KMS-11 (cell line): ENCODE measurements at regions not wholly inside any gene's neighbourhood (a gene's known extent, or its start where the extent isn't known, plus 50 kb on each side); places are given as distances from the start of the nearest gene placed in this dataset.
"Not testable (repeated sequence)": the region's sequence is repeated elsewhere in the genome, so short reads cannot be mapped to it uniquely, and the experiment has no call there.

Experiments used
- H2AFZ ChIP-seq: fragments of 200-600 bp; sonication (generic); 2 replicates; pipeline ENCODE4 v1.6.1; 2016; ENCODE audit warnings: antibody characterized with exemption, mixed run types, low read depth
- H3K27ac ChIP-seq: fragments of 200-600 bp; sonication (generic); 2 replicates; pipeline ENCODE4 v1.6.1; 2016; ENCODE audit warnings: mild to moderate bottlenecking, mixed run types
- H3K27me3 ChIP-seq: fragments of 200-600 bp; sonication (generic); 2 replicates; pipeline ENCODE4 v1.6.1; 2017; ENCODE audit warnings: mild to moderate bottlenecking, low read depth, mixed run types, moderate library complexity; ENCODE audit not compliant: insufficient read depth
- H3K36me3 ChIP-seq: fragments of 200-600 bp; sonication (generic); 2 replicates; pipeline ENCODE4 v1.6.1; 2017; ENCODE audit warnings: mild to moderate bottlenecking, mixed run types; ENCODE audit not compliant: insufficient read depth
- H3K4me1 ChIP-seq: fragments of 200-600 bp; sonication (generic); 2 replicates; pipeline ENCODE4 v1.6.1; 2016; ENCODE audit warnings: mild to moderate bottlenecking, low read depth, mixed run types; ENCODE audit not compliant: poor library complexity, severe bottlenecking
- H3K4me2 ChIP-seq: fragments of 200-600 bp; sonication (generic); 2 replicates; pipeline ENCODE4 v1.7.0; 2016; ENCODE audit warnings: mild to moderate bottlenecking, mixed run types
- H3K4me3 ChIP-seq: fragments of 200-600 bp; sonication (generic); IDR thresholded peaks from 2 replicates; pipeline ENCODE4 v1.6.1; 2017; ENCODE audit warnings: low read depth, low read length, mixed read lengths; ENCODE audit not compliant: insufficient read depth
- H3K79me2 ChIP-seq: fragments of 200-600 bp; sonication (generic); 2 replicates; pipeline ENCODE4 v1.6.1; 2016; ENCODE audit warnings: low read depth, mixed run types; ENCODE audit not compliant: insufficient read depth
- H3K9ac ChIP-seq: fragments of 200-600 bp; sonication (generic); 2 replicates; pipeline ENCODE4 v1.6.1; 2016; ENCODE audit warnings: mild to moderate bottlenecking, mixed run types
- H4K20me1 ChIP-seq: fragments of 200-600 bp; sonication (generic); 2 replicates; pipeline ENCODE4 v1.6.1; 2016; ENCODE audit warnings: mild to moderate bottlenecking, mixed run types; ENCODE audit not compliant: insufficient read depth
- TF ChIP-seq, protein P1 (sequence below): fragments of 200-600 bp; sonication (generic); conservative IDR thresholded peaks from 2 replicates; pipeline ENCODE4 v1.6.1; 2017; ENCODE audit warnings: low read depth, mild to moderate bottlenecking, antibody characterized with exemption, low read length, moderate library complexity, mixed read lengths

GRCh38 chr3:147089286-147089685 is 317.1 kb downstream of the ZIC4 start:
- Histone ChIP-seq H3K4me2 (no peak overlapping the region), H3K27me3 (no peaks in the 10 kb centered on the region), H3K4me1 (no peaks in the 10 kb centered on the region), H3K36me3 (no peaks in the 10 kb centered on the region), H4K20me1 (no peaks in the 10 kb centered on the region), H3K9ac (no peak overlapping the region), H3K79me2 (no peaks in the 10 kb centered on the region), H3K4me3 (no peak overlapping the region), H2AFZ (no peak overlapping the region), H3K27ac (no peak overlapping the region)
- TF ChIP-seq, protein P1, sequence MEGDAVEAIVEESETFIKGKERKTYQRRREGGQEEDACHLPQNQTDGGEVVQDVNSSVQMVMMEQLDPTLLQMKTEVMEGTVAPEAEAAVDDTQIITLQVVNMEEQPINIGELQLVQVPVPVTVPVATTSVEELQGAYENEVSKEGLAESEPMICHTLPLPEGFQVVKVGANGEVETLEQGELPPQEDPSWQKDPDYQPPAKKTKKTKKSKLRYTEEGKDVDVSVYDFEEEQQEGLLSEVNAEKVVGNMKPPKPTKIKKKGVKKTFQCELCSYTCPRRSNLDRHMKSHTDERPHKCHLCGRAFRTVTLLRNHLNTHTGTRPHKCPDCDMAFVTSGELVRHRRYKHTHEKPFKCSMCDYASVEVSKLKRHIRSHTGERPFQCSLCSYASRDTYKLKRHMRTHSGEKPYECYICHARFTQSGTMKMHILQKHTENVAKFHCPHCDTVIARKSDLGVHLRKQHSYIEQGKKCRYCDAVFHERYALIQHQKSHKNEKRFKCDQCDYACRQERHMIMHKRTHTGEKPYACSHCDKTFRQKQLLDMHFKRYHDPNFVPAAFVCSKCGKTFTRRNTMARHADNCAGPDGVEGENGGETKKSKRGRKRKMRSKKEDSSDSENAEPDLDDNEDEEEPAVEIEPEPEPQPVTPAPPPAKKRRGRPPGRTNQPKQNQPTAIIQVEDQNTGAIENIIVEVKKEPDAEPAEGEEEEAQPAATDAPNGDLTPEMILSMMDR: no peak

GRCh38 chr3:147059500-147059899 is 346.8 kb downstream of the ZIC4 start:
- not testable (repeated sequence) for H3K27ac ChIP-seq, H3K9ac ChIP-seq, H3K27me3 ChIP-seq, H4K20me1 ChIP-seq, H3K4me3 ChIP-seq, H3K4me2 ChIP-seq, H3K36me3 ChIP-seq, H3K79me2 ChIP-seq, H2AFZ ChIP-seq, H3K4me1 ChIP-seq

DNA sequence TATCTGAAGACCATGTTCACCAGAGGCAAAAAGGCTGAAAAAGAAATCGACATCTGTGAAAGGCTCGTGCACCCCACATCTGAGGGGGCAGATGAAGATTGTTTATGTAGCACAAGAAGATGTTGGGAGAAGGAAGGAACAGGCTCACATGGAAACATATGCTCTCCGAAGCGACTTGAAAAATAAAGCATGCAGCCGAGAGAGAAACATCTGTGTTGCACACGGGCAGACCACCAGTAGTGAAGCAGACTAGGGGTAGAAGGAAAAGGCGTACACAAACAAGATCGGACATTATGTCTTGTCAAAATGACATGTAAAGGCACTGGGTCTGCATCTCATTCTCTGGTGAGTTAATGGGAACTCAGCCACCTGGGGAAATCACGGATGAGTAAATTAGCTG is 356.5 kb downstream of the ZIC4 start:
- no peaks in the 10 kb centered on the region for H3K4me1 ChIP-seq
- no peak overlapping the region for H3K4me3 ChIP-seq
- no peaks in the 10 kb centered on the region for H3K36me3 ChIP-seq
- H2AFZ ChIP-seq: no peak overlapping the region
- H4K20me1 ChIP-seq: no peaks in the 10 kb centered on the region
- no peaks in the 10 kb centered on the region for H3K27me3 ChIP-seq
- H3K9ac ChIP-seq: no peak overlapping the region
- H3K4me2 ChIP-seq: no peak overlapping the region
- H3K79me2 ChIP-seq: no peaks in the 10 kb centered on the region
- no peak overlapping the region for H3K27ac ChIP-seq
- TF ChIP-seq, protein P1: no peak

DNA sequence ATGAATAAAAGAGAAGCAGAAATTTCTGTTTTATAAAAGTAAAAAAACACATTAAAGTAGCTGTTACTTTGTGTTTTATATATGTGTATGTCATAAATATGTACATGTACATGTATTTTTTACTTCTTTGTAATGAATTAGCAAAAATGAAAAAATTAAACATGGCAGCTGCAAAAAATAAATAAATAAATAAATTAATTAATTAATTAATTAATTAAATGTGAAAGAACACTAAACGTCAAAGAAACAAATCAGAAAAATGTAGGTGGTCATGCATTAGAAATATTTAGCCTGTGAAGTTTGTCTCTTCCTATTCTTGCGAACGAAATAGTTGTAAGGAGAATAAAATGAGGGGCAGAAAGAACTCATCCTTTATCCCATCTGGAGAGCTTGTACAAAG is 357.0 kb downstream of the ZIC4 start:
- Histone ChIP-seq H3K27me3 (no peaks in the 10 kb centered on the region), H3K4me3 (no peak overlapping the region), H3K9ac (no peak overlapping the region), H3K27ac (no peak overlapping the region), H3K79me2 (no peaks in the 10 kb centered on the region), H3K4me1 (no peaks in the 10 kb centered on the region), H4K20me1 (no peaks in the 10 kb centered on the region), H3K36me3 (no peaks in the 10 kb centered on the region), H3K4me2 (no peak overlapping the region), H2AFZ (no peak overlapping the region)
- TF ChIP-seq, protein P1: no peak

- H3K36me3 ChIP-seq: no peaks in the 10 kb centered on the region
- H3K4me3 ChIP-seq: no peak overlapping the region
- H3K4me2 ChIP-seq: no peak overlapping the region
- H3K9ac ChIP-seq: no peak overlapping the region
- no peaks in the 10 kb centered on the region for H3K4me1 ChIP-seq
- no peaks in the 10 kb centered on the region for H4K20me1 ChIP-seq
- no peaks in the 10 kb centered on the region for H3K79me2 ChIP-seq
- TF ChIP-seq, protein P1: no peak
- no peaks in the 10 kb centered on the region for H3K27me3 ChIP-seq
- no peak overlapping the region for H3K27ac ChIP-seq
- H2AFZ ChIP-seq: no peak overlapping the region
Observed at GRCh38 chr3:147046916-147047315, 359.4 kb downstream of the ZIC4 start.
